HepG2 (cell line): ENCODE measurements at regions not wholly inside any gene's neighbourhood (a gene's known extent, or its start where the extent isn't known, plus 50 kb on each side); places are given as distances from the start of the nearest gene placed in this dataset.

Experiments
- ATAC-seq: fragments of 200-7000 bp; cut with Tn5 transposase; 3 replicates; pipeline ENCODE4 v1.9.1; 2020; ENCODE audit warnings: mild to moderate bottlenecking, moderate library complexity
- BruUV-seq: library from RNA; stranded (reverse); fragments of 400-500 nt; replicated peaks from 2 replicates; lab custom pipeline; 2021; lab: Mats Ljungman, UMichigan
- CTCF ChIA-PET: fragments of 300-600 bp; formaldehyde crosslinking; extraction: SDS; loops from one replicate; lab custom pipeline; 2021; ENCODE audit warnings: low total read pairs, inconsistent platforms, low intra/inter-chr PET ratio; lab: Yijun Ruan, JAX
- POLR2A ChIA-PET: fragments of 350-600 bp; sonication (Branson Sonifier 250); formaldehyde crosslinking; loops from one replicate; lab custom pipeline; 2020; ENCODE audit warnings: antibody characterized with exemption, inconsistent platforms; lab: Yijun Ruan, JAX
- DNase-seq: peaks from one replicate; pipeline ENCODE4 v3.0.0-alpha.2; 2015; ENCODE audit warnings: low spot score
- FAIRE-seq: peaks from 3 replicates; lab custom pipeline; 2011; peaks lifted over from hg19 to GRCh38; lab: Jason Lieb, UNC
- H2AFZ ChIP-seq: one replicate; pipeline ENCODE4 v1.6.1; 2011; ENCODE audit warnings: low read length, inconsistent platforms
- H3K27ac ChIP-seq: fragments of 300-600 bp; 3 replicates; pipeline ENCODE4 v1.8.0; 2011; ENCODE audit warnings: mixed run types, mild to moderate bottlenecking, mixed read lengths, low read length, inconsistent platforms; ENCODE audit not compliant: insufficient read depth; ENCODE audit errors: extremely low read length
- H3K27me3 ChIP-seq, 2 experiments: fragments of 200-600 bp in 1 of 2; 2 replicates in 1 of 2; 3 replicates in 1 of 2; pipeline versions ENCODE4 v1.6.0 to v1.8.0; 2011; ENCODE audit warnings: low read length in 2 of 2, mild to moderate bottlenecking in 2 of 2, moderate library complexity in 2 of 2, inconsistent platforms in 1 of 2; ENCODE audit not compliant: insufficient read depth in 2 of 2, control insufficient read depth in 1 of 2
- H3K36me3 ChIP-seq, 2 experiments: fragments of 200-600 bp in 1 of 2; replicated peaks in 1 of 2; 2 replicates in 1 of 2; 3 replicates in 1 of 2; pipeline versions ENCODE4 v1.5.1 to v1.8.0; 2011; ENCODE audit warnings: low read length in 2 of 2, inconsistent platforms in 1 of 2; ENCODE audit not compliant: insufficient read depth in 2 of 2, control insufficient read depth in 1 of 2
- H3K4me1 ChIP-seq: 2 replicates; pipeline ENCODE4 v1.5.1; 2012; ENCODE audit warnings: low read length, inconsistent platforms; ENCODE audit not compliant: insufficient read depth
- H3K4me2 ChIP-seq: 2 replicates; pipeline ENCODE4 v1.6.0; 2011; ENCODE audit warnings: low read depth, low read length, inconsistent platforms
- H3K4me3 ChIP-seq, 3 experiments: fragments of 200-600 bp in 1 of 3; sonication (generic), shearing (Covaris generic) in 1 of 3; replicated peaks in 1 of 3; 2 replicates each; pipeline ENCODE4 v1.5.1; 2011 to 2016; ENCODE audit warnings: low read length in 3 of 3, inconsistent platforms in 2 of 3, low read depth in 2 of 3, mild to moderate bottlenecking in 2 of 3, control low read depth in 1 of 3, mixed read lengths in 1 of 3; ENCODE audit not compliant: insufficient read depth in 1 of 3
- H3K79me2 ChIP-seq: one replicate; pipeline ENCODE4 v1.6.1; 2011; ENCODE audit warnings: low read length, inconsistent platforms; ENCODE audit not compliant: insufficient read depth
- H3K9ac ChIP-seq: 2 replicates; pipeline ENCODE4 v1.6.0; 2011; ENCODE audit warnings: mild to moderate bottlenecking, low read depth, low read length, inconsistent platforms; ENCODE audit not compliant: insufficient read depth
- H3K9me3 ChIP-seq: 2 replicates; pipeline ENCODE4 v1.5.1; 2012; ENCODE audit warnings: mild to moderate bottlenecking, low read length
- H4K20me1 ChIP-seq: 2 replicates; pipeline ENCODE4 v1.6.0; 2011; ENCODE audit warnings: inconsistent platforms, mild to moderate bottlenecking, low read length, moderate library complexity; ENCODE audit not compliant: insufficient read depth
- FOXA3 ChIP-seq: IDR thresholded peaks from 2 replicates; pipeline ENCODE4 v1.6.1; 2016; ENCODE audit warnings: missing genetic modification reagents, missing compliant biosample characterization
- NFYB ChIP-seq: sonication (generic); formaldehyde crosslinking; IDR thresholded peaks from 2 replicates; pipeline ENCODE4 v1.4.0; 2020; ENCODE audit warnings: missing genetic modification reagents
- PRPF4 ChIP-seq: fragments of 200-400 bp; formaldehyde crosslinking; IDR thresholded peaks from 2 replicates; pipeline ENCODE4 v1.6.1; 2016; ENCODE audit warnings: low read length, low read depth; ENCODE audit not compliant: poor library complexity, severe bottlenecking
- TGIF2 ChIP-seq: IDR thresholded peaks from 2 replicates; pipeline ENCODE4 v1.6.1; 2016; ENCODE audit warnings: control low read depth, missing compliant biosample characterization
- ZMYM2 ChIP-seq: sonication (generic); formaldehyde crosslinking; IDR thresholded peaks from 2 replicates; pipeline ENCODE4 v1.8.0; 2022; ENCODE audit warnings: mild to moderate bottlenecking, missing genetic modification reagents
- ZNF138 ChIP-seq: sonication (generic); formaldehyde crosslinking; IDR thresholded peaks from 2 replicates; pipeline ENCODE4 v1.5.0; 2020; ENCODE audit warnings: mild to moderate bottlenecking, low read depth, missing genetic modification reagents
- ZNF232 ChIP-seq: sonication (generic); formaldehyde crosslinking; IDR thresholded peaks from 2 replicates; pipeline ENCODE4 v1.4.0; 2020; ENCODE audit warnings: missing genetic modification reagents, borderline replicate concordance
- ZNF607 ChIP-seq: sonication (generic); formaldehyde crosslinking; IDR thresholded peaks from 2 replicates; pipeline ENCODE4 v1.5.1; 2020; ENCODE audit warnings: missing genetic modification reagents, mild to moderate bottlenecking, borderline replicate concordance
- WGBS: methylation state at CpG from one replicate; pipeline ENCODE4 v1.1.6; 2017; ENCODE audit warnings: low lambda C conversion rate; 5-methylcytosine and 5-hydroxymethylcytosine counted together
- in situ Hi-C: cut with HindIII; loops from 2 replicates; pipeline ENCODE4 v1.10.0; 2017; ENCODE audit warnings: low pct_unique_long_range_greater_than_20kb; ENCODE audit not compliant: extremely low pct_ligation_motif_present
- intact Hi-C: fragments of 100-400 bp; cut with micrococcal nuclease; formaldehyde crosslinking; loops from one replicate; pipeline ENCODE4 v1.10.0; 2022; ENCODE audit not compliant: unreplicated experiment
- TF ChIP-seq, protein P1 (sequence below): sonication (generic); formaldehyde crosslinking; IDR thresholded peaks from 2 replicates; pipeline ENCODE4 v1.4.0; 2020; ENCODE audit warnings: missing genetic modification reagents, borderline replicate concordance
- TF ChIP-seq, protein P2 (sequence below): sonication (generic); formaldehyde crosslinking; IDR thresholded peaks from 2 replicates; pipeline ENCODE4 v1.8.1; 2023; ENCODE audit warnings: mild to moderate bottlenecking, missing genetic modification reagents
- TF ChIP-seq, protein P3 (sequence below): sonication (generic); formaldehyde crosslinking; IDR thresholded peaks from 2 replicates; pipeline ENCODE4 v1.5.0; 2020; ENCODE audit warnings: mild to moderate bottlenecking, missing genetic modification reagents
- TF ChIP-seq, protein P4 (sequence below): sonication (generic); formaldehyde crosslinking; IDR thresholded peaks from 2 replicates; pipeline ENCODE4 v1.4.0; 2020; ENCODE audit warnings: mild to moderate bottlenecking, missing genetic modification reagents
- TF ChIP-seq, protein P5 (sequence below): sonication (generic); formaldehyde crosslinking; IDR thresholded peaks from 2 replicates; pipeline ENCODE4 v1.4.0; 2020; ENCODE audit warnings: missing genetic modification reagents, borderline replicate concordance

DNA sequence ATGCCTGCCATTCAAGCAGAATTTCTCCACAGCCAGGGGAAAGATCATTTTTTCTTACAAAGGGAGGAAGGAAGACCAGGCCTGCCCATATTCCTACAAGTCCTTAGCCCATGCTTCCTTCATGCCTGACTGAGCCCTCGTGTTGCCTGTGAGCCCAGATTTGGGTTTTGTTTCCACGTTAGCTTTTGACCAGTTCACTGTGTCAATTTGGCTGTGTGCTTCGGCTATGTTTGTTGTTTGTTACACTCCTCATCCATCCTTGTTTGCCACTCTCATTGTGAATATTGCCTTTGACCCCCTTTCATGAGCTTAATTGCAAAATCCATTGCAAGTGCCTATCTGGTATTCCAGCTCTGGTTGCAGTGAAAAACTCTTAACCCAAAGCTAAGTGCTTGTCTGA lies 84.7 kb upstream of the RIOK2 start:
- CTCF ChIA-PET = no interaction called here
- H3K27me3 ChIP-seq = no peaks in the 10 kb centered on the region
- POLR2A ChIA-PET = no interaction called here
- H3K79me2 ChIP-seq = no peaks in the 10 kb centered on the region
- no peak overlapping the region for H3K4me2 ChIP-seq
- no peak overlapping the region for H2AFZ ChIP-seq
- DNase-seq (no peak), FAIRE-seq (no peak), ATAC-seq (no peak)
- H3K4me1 ChIP-seq = no peaks in the 10 kb centered on the region
- 3% methylated on average over 3 of the region's 3 CpGs for WGBS
- no peak overlapping the region for H3K4me3 ChIP-seq
- no peaks in the 10 kb centered on the region for H3K36me3 ChIP-seq
- no TSS peak for BruUV-seq
- in situ Hi-C loops = no loop called here
- H4K20me1 ChIP-seq = no peaks in the 10 kb centered on the region
- H3K27ac ChIP-seq = no peak overlapping the region
- H3K9me3 ChIP-seq = no peaks in the 10 kb centered on the region
- intact Hi-C loops = no loop called here
- no peak overlapping the region for H3K9ac ChIP-seq
- TF ChIP-seq, protein P1, sequence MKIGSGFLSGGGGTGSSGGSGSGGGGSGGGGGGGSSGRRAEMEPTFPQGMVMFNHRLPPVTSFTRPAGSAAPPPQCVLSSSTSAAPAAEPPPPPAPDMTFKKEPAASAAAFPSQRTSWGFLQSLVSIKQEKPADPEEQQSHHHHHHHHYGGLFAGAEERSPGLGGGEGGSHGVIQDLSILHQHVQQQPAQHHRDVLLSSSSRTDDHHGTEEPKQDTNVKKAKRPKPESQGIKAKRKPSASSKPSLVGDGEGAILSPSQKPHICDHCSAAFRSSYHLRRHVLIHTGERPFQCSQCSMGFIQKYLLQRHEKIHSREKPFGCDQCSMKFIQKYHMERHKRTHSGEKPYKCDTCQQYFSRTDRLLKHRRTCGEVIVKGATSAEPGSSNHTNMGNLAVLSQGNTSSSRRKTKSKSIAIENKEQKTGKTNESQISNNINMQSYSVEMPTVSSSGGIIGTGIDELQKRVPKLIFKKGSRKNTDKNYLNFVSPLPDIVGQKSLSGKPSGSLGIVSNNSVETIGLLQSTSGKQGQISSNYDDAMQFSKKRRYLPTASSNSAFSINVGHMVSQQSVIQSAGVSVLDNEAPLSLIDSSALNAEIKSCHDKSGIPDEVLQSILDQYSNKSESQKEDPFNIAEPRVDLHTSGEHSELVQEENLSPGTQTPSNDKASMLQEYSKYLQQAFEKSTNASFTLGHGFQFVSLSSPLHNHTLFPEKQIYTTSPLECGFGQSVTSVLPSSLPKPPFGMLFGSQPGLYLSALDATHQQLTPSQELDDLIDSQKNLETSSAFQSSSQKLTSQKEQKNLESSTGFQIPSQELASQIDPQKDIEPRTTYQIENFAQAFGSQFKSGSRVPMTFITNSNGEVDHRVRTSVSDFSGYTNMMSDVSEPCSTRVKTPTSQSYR = no peak
- TF ChIP-seq, protein P2, sequence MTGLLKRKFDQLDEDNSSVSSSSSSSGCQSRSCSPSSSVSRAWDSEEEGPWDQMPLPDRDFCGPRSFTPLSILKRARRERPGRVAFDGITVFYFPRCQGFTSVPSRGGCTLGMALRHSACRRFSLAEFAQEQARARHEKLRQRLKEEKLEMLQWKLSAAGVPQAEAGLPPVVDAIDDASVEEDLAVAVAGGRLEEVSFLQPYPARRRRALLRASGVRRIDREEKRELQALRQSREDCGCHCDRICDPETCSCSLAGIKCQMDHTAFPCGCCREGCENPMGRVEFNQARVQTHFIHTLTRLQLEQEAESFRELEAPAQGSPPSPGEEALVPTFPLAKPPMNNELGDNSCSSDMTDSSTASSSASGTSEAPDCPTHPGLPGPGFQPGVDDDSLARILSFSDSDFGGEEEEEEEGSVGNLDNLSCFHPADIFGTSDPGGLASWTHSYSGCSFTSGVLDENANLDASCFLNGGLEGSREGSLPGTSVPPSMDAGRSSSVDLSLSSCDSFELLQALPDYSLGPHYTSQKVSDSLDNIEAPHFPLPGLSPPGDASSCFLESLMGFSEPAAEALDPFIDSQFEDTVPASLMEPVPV (CRISPR knock-in tag) = no peak
- no peak for TF ChIP-seq ZNF607 (CRISPR knock-in tag)
- TF ChIP-seq ZNF232 (CRISPR knock-in tag) = no peak
- TF ChIP-seq TGIF2 = no peak
- TF ChIP-seq, protein P3, sequence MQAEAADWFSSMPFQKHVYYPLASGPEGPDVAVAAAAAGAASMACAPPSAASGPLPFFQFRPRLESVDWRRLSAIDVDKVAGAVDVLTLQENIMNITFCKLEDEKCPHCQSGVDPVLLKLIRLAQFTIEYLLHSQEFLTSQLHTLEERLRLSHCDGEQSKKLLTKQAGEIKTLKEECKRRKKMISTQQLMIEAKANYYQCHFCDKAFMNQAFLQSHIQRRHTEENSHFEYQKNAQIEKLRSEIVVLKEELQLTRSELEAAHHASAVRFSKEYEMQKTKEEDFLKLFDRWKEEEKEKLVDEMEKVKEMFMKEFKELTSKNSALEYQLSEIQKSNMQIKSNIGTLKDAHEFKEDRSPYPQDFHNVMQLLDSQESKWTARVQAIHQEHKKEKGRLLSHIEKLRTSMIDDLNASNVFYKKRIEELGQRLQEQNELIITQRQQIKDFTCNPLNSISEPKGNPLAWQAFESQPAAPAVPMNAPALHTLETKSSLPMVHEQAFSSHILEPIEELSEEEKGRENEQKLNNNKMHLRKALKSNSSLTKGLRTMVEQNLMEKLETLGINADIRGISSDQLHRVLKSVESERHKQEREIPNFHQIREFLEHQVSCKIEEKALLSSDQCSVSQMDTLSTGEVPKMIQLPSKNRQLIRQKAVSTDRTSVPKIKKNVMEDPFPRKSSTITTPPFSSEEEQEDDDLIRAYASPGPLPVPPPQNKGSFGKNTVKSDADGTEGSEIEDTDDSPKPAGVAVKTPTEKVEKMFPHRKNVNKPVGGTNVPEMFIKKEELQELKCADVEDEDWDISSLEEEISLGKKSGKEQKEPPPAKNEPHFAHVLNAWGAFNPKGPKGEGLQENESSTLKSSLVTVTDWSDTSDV = no peak
- TF ChIP-seq, protein P4, sequence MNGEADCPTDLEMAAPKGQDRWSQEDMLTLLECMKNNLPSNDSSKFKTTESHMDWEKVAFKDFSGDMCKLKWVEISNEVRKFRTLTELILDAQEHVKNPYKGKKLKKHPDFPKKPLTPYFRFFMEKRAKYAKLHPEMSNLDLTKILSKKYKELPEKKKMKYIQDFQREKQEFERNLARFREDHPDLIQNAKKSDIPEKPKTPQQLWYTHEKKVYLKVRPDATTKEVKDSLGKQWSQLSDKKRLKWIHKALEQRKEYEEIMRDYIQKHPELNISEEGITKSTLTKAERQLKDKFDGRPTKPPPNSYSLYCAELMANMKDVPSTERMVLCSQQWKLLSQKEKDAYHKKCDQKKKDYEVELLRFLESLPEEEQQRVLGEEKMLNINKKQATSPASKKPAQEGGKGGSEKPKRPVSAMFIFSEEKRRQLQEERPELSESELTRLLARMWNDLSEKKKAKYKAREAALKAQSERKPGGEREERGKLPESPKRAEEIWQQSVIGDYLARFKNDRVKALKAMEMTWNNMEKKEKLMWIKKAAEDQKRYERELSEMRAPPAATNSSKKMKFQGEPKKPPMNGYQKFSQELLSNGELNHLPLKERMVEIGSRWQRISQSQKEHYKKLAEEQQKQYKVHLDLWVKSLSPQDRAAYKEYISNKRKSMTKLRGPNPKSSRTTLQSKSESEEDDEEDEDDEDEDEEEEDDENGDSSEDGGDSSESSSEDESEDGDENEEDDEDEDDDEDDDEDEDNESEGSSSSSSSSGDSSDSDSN = no peak
- no peak for TF ChIP-seq NFYB
- TF ChIP-seq, protein P5, sequence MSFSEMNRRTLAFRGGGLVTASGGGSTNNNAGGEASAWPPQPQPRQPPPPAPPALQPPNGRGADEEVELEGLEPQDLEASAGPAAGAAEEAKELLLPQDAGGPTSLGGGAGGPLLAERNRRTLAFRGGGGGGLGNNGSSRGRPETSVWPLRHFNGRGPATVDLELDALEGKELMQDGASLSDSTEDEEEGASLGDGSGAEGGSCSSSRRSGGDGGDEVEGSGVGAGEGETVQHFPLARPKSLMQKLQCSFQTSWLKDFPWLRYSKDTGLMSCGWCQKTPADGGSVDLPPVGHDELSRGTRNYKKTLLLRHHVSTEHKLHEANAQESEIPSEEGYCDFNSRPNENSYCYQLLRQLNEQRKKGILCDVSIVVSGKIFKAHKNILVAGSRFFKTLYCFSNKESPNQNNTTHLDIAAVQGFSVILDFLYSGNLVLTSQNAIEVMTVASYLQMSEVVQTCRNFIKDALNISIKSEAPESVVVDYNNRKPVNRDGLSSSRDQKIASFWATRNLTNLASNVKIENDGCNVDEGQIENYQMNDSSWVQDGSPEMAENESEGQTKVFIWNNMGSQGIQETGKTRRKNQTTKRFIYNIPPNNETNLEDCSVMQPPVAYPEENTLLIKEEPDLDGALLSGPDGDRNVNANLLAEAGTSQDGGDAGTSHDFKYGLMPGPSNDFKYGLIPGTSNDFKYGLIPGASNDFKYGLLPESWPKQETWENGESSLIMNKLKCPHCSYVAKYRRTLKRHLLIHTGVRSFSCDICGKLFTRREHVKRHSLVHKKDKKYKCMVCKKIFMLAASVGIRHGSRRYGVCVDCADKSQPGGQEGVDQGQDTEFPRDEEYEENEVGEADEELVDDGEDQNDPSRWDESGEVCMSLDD (CRISPR knock-in tag) = no peak
- TF ChIP-seq ZNF138 (CRISPR knock-in tag) = no peak
- no peak for TF ChIP-seq ZMYM2 (CRISPR knock-in tag)
- TF ChIP-seq FOXA3 (CRISPR knock-in tag) = no peak
- TF ChIP-seq PRPF4 = no peak
